Ovary (tissue), 7 donors: ENCODE measurements at regions not wholly inside any gene's neighbourhood (a gene's known extent, or its start where the extent isn't known, plus 50 kb on each side); places are given as distances from the start of the nearest gene placed in this dataset.

Experiments
- DNase-seq, 5 donors: peaks; one replicate each; pipeline ENCODE4 v3.0.0-alpha.2; 2019 to 2020
- H3K27ac ChIP-seq, 2 donors: fragments of 200-600 bp; one replicate each; pipeline versions ENCODE4 v1.5.1 to v1.8.0; 2019 to 2022
- H3K27me3 ChIP-seq: fragments of 200-600 bp; one replicate; pipeline ENCODE4 v1.8.0; 2022
- H3K36me3 ChIP-seq: fragments of 200-600 bp; sonication (generic); one replicate; pipeline ENCODE4 v1.5.1; 2019
- H3K4me1 ChIP-seq: one replicate; pipeline ENCODE4 v1.8.1; 2013; ENCODE audit warnings: mild to moderate bottlenecking, moderate library complexity; ENCODE audit not compliant: insufficient read depth
- H3K4me3 ChIP-seq: fragments of 200-600 bp; sonication (generic); one replicate; pipeline ENCODE4 v1.5.1; 2017
- H3K9me3 ChIP-seq, 2 donors: fragments of 200-600 bp in 1 of 2; sonication (generic) in 1 of 2; one replicate each; pipeline versions ENCODE4 v1.5.1 to v1.8.1; 2013 to 2019; ENCODE audit warnings: mild to moderate bottlenecking in 1 of 2, moderate library complexity in 1 of 2
- CTCF ChIP-seq, 3 donors: fragments of 450-650 bp in 2 of 3; fragments of 200-600 bp in 1 of 3; IDR thresholded peaks; one replicate each; pipeline versions ENCODE4 v1.5.1 to v1.8.0; 2016 to 2022; ENCODE audit warnings: antibody characterized with exemption in 3 of 3, mild to moderate bottlenecking in 1 of 3
- EP300 ChIP-seq: sonication (generic); formaldehyde crosslinking; IDR thresholded peaks from one replicate; pipeline ENCODE4 v1.6.1; 2017; ENCODE audit warnings: antibody characterized with exemption
- POLR2A ChIP-seq: fragments of 450-650 bp; IDR thresholded peaks from one replicate; pipeline ENCODE4 v1.6.1; 2017; ENCODE audit warnings: antibody characterized with exemption, mild to moderate bottlenecking, moderate library complexity
- WGBS, 3 donors: extraction: QIAGEN DNeasy Blood & Tissue Kit in 1 of 3; methylation state at CpG; one replicate each; pipeline versions ENCODE4 v1.1.5 to v1.1.7; 2013 to 2017; 5-methylcytosine and 5-hydroxymethylcytosine counted together
- intact Hi-C, 4 donors: fragments of 100-400 bp; cut with DNase I; formaldehyde crosslinking; loops; one replicate each; pipeline versions ENCODE4 v1.11.0 to v1.15.1; 2022 to 2023
- donor health status: DM: no; HTN: no; CAD: no; lungs with moderate emphysema.
- donor health status: DM: no; HTN: no; CAD: no.
- donor health status: Bipolar disorder and iron deficiency.
- donor health status: DM: no; HTN: no; CAD: no.
- donor health status: DM: yes; HTN: yes; CAD: no.

DNA sequence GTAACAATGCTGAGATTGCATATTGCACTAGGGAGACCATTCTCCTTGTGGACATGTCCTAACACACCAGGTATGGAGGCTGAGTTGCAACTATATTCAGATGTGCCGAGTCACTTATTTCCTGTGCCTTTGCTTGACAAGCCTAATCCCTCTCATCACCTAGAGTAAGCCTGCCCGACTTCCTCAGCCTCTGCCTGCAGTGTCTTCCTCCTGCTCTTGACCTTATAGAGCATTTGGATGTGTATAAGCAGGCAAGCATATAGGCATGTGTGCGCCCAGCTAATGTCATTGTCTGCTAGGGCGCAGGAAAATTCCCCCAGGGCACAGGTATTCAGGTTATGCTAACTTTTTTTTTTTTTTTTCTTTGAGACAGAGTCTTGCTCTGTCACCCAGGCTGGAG is 316.9 kb downstream of the CDH2 start:
- H3K36me3 ChIP-seq = no peaks in the 10 kb centered on the region
- TF ChIP-seq POLR2A = no peak
- TF ChIP-seq CTCF (IDR thresholded peaks at IDR 0.05) = no peak
- no peak for TF ChIP-seq EP300
- H3K27ac ChIP-seq = no peak overlapping the region
- H3K9me3 ChIP-seq = no peaks in the 10 kb centered on the region
- intact Hi-C loops = no loop called here
- H3K4me3 ChIP-seq = no peak overlapping the region
- H3K4me1 ChIP-seq = no peaks in the 10 kb centered on the region
- 73 to 84% (median 81%) methylated on average over 4 of the region's 4 CpGs for WGBS, 3 donors
- no peaks in the 10 kb centered on the region for H3K27me3 ChIP-seq
- DNase-seq = no peak

DNA sequence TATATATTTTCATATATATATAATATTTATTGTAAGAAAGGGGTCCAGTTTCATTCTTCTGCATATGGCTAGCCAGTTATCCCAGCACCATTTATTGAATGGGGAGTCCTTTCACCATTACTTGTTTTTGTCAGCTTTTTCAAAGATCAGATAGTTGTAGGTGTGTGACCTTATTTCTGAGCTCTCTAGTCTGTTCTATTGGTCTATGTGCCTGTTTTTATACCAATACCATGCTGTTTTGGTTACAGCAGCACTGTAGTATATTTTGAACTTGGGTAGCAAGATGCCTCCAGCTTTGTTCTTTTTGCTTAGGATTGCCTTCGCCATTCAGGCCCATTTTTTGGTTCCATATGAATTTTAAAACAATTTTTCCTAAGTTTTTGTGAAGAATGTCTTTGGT is 320.1 kb downstream of the CDH2 start:
- intact Hi-C loops = no loop called here
- H3K27me3 ChIP-seq = no peaks in the 10 kb centered on the region
- H3K9me3 ChIP-seq = no peaks in the 10 kb centered on the region
- no peak overlapping the region for H3K4me3 ChIP-seq
- DNase-seq = no peak
- TF ChIP-seq POLR2A (no peak), CTCF (IDR thresholded peaks at IDR 0.05) (no peak), EP300 (no peak)
- 93 to 97% (median 96%) methylated on average over 1 of the region's 1 CpG for WGBS, 3 donors
- H3K36me3 ChIP-seq = no peaks in the 10 kb centered on the region
- no peaks in the 10 kb centered on the region for H3K4me1 ChIP-seq
- H3K27ac ChIP-seq = no peak overlapping the region

DNA sequence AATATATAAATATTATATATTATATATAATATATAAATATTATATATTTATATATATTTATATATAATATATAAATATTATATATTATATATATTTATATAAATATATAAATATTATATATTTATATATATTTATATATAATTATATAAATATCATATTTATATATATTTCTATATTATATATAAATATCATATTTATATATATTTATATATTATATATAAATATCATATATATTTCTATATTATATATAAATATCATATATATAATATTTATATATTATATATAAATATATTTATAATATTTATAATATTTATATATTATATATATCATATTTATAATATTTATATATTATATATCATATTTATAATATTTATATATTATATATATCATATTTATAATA is 321.4 kb downstream of the CDH2 start:
- Histone ChIP-seq H3K4me1 (no peaks in the 10 kb centered on the region), H3K4me3 (no peak overlapping the region), H3K27me3 (no peaks in the 10 kb centered on the region), H3K9me3 (no peaks in the 10 kb centered on the region), H3K36me3 (no peaks in the 10 kb centered on the region), H3K27ac (no peak overlapping the region)
- TF ChIP-seq CTCF (IDR thresholded peaks at IDR 0.05) = no peak
- no peak for TF ChIP-seq EP300
- TF ChIP-seq POLR2A = no peak
- intact Hi-C loops = no loop called here
- no peak for DNase-seq

- DNase-seq = no peak
- no peak for TF ChIP-seq POLR2A
- TF ChIP-seq CTCF (IDR thresholded peaks at IDR 0.05) = no peak
- no peak for TF ChIP-seq EP300
- Histone ChIP-seq H3K4me3 (no peak overlapping the region), H3K9me3 (no peaks in the 10 kb centered on the region), H3K4me1 (no peaks in the 10 kb centered on the region), H3K27ac (no peak overlapping the region), H3K27me3 (no peaks in the 10 kb centered on the region), H3K36me3 (no peaks in the 10 kb centered on the region)
- WGBS, 3 donors = 90 to 97% (median 91%) methylated on average over 1 of the region's 1 CpG
- intact Hi-C loops = no loop called here
Observed at GRCh38 chr18:27854631-27855030, 322.3 kb downstream of the CDH2 start.

- TF ChIP-seq EP300 (no peak), CTCF (IDR thresholded peaks at IDR 0.05) (no peak), POLR2A (no peak)
- WGBS, 3 donors = 80 to 88% (median 88%) methylated on average over 4 of the region's 4 CpGs
Observed at GRCh38 chr18:27848336-27848735, 328.6 kb downstream of the CDH2 start.

More at GRCh38 chr18:27848336-27848735, 328.6 kb downstream of the CDH2 start:
- H3K27me3 ChIP-seq = no peaks in the 10 kb centered on the region
- H3K4me3 ChIP-seq = no peak overlapping the region
- no peak for DNase-seq
- intact Hi-C loops = no loop called here
- H3K27ac ChIP-seq = no peak overlapping the region
- H3K4me1 ChIP-seq = no peaks in the 10 kb centered on the region
- H3K36me3 ChIP-seq = no peaks in the 10 kb centered on the region
- no peaks in the 10 kb centered on the region for H3K9me3 ChIP-seq
